SK-N-SH (cell line): ENCODE measurements at regions not wholly inside any gene's neighbourhood (a gene's known extent, or its start where the extent isn't known, plus 50 kb on each side); places are given as distances from the start of the nearest gene placed in this dataset.

Experiments
- CHD2 ChIP-seq: fragments of 150-350 bp; IDR thresholded peaks from 2 replicates; pipeline ENCODE4 v1.6.1; 2018; ENCODE audit warnings: low read length; ENCODE audit not compliant: partially characterized antibody
- CTCF ChIP-seq: fragments of 200-600 bp; sonication (generic); IDR thresholded peaks from 2 replicates; pipeline ENCODE4 v1.6.1; 2017; ENCODE audit warnings: antibody characterized with exemption, mild to moderate bottlenecking, moderate library complexity
- EZH2phosphoT487 ChIP-seq: fragments of 200-600 bp; sonication (generic); IDR thresholded peaks from 2 replicates; pipeline ENCODE4 v1.6.1; 2017; ENCODE audit warnings: low read depth, mixed run types, mild to moderate bottlenecking, antibody characterized with exemption, moderate library complexity, borderline replicate concordance
- FOXM1 ChIP-seq: IDR thresholded peaks from 2 replicates; pipeline ENCODE4 v1.4.0; 2012; ENCODE audit warnings: low read depth, mild to moderate bottlenecking
- TCF12 ChIP-seq: IDR thresholded peaks from 2 replicates; pipeline ENCODE4 v1.4.0; 2012

- TF ChIP-seq CTCF, result no peak
- no peak for TF ChIP-seq FOXM1
- no peak for TF ChIP-seq TCF12
- TF ChIP-seq CHD2, result no peak
- TF ChIP-seq EZH2phosphoT487, result no peak
Observed at GRCh38 chr6:2517401-2517800, 233.3 kb downstream of the MYLK4 start.
